ENCODE measurements at regions not wholly inside any gene's neighbourhood (a gene's known extent, or its start where the extent isn't known, plus 50 kb on each side); places are given as distances from the start of the nearest gene placed in this dataset.
"Not testable (repeated sequence)": the region's sequence is repeated elsewhere in the genome, so short reads cannot be mapped to it uniquely, and the experiment has no call there.

DNA sequence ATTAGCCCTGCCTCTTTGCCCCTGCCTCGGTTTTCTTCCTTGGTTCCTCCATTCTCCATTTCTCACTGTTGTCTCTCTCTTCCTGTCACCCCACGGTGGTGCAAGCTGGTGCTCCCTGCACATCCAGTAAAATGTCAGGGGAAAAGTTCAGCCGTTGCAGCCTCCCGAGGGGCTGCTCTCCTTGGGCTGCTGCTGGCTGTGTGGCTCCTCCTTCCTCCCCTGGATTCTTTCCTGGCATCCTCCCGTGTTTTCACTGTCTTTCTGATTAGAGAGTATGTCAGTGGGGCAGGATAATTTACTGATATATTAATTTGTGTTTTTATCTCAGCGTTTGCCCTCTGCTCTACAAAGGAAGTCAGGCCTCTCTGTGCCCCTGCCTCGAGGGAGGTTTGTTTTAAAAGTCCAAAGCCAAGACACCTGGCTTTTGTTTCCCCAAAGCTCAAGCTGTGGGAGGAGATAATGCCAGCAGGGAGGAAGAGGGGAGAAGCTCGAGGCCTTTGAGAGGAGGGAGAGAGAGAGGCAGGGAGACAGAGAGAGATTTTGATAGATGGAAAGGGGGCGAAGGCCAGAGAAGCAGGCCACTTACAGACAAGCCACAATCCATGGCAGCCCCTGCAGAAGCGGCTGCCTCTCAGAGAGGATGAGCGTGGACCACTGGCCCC is 150.3 kb upstream of the NR2F2 start:
- DNase-seq: no peak

DNA sequence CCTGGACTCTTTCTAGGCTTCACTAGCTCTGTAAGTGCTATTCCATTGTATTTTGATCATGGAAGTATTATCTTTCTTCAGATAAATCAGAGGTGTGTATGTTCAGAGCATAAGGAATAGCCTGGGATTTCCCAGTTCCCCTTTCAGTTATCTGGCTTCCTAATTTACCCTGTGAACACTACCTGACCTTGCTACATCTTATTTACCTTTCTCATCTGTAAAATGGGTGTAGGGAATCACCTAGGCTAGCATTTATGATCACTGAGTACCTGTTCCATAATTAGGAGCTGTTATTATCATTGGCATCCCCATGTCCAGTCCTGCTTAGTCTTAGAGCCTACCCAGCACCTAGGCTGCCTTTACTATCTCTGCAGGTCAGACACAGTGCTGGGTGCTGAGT is 149.3 kb upstream of the NR2F2 start:
- no peak for DNase-seq

DNA sequence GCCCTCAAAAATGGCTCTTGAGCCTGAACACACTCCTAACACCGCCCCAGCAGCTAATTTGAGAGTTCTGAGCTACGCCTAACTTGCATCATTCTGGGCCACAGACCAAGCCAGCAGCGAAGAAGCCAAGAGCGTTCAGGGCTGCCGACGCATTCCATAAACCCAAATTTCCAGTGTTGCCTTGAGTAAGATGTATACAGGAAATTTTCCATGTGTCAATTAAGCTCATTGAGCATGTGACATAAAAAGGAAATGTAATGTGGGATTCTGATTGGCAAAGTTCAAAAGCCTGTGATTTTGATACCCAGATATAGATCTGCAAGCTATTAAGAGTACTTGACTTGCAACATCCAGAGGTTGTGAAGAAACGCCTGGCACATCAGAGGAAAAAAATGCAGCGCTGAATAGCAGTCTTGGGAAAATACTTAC is 148.6 kb upstream of the NR2F2 start:
- no peak for DNase-seq

GRCh38 chr15:96182736-96183513 is 147.6 kb upstream of the NR2F2 start:
- DNase-seq: no peak

- DNase-seq: no peak
Observed at GRCh38 chr15:96183514-96183850, 147.0 kb upstream of the NR2F2 start.

GRCh38 chr15:96183867-96184266 is 146.6 kb upstream of the NR2F2 start:
- no peak for DNase-seq

- no peak for DNase-seq
Observed at GRCh38 chr15:96184297-96184696, 146.2 kb upstream of the NR2F2 start.

GRCh38 chr15:96186105-96186504 is 144.4 kb upstream of the NR2F2 start:
- DNase-seq: no peak

DNA sequence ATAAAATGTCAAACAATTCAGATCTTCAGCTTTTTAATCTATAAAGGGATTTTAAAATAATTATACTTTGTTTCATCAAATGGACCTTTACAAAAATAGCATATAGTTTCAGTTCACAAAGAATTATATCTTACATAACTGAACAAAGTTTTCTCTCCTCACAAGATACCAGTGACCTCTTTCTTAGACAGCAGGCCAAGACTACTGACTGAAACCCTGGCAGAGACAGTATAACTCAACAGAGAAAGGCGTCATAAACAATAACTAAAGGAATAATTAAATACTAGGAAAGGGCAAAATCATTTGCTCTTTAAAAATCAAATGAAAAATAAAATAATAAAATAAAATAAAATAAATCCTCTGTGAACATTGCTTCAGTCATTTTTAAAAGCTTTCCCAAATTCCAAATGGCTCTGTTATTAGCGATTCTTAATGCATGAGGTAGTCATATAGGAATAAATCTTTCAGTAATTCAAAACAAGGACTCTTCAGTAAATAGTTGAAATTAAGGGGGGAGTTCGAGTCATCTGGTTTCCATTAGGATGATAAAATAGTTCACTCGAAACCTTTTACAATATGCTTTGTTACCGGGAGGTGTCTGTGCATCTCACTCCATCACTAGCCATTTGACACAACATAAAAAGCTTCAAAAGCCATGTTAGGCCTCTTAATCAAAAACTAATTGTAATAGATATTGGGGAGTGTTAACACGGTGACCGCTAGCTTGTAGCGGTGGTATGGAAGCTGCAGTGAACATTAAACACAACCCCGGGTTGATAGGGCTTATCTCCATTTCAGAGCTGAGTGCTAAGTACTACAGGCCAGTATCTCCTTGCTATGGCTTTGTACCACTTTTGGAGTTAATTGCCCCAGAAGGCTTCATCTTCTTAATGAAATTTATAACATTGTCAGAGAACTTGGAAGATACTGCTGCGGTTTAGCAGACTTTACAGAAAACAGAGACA is 142.9 kb upstream of the NR2F2 start:
- no peak for DNase-seq

GRCh38 chr15:96197721-96198120 is 132.8 kb upstream of the NR2F2 start:
- DNase-seq: no peak

GRCh38 chr15:96199111-96199510 is 131.4 kb upstream of the NR2F2 start:
- DNase-seq: no peak

GRCh38 chr15:96200357-96200967 is 130.0 kb upstream of the NR2F2 start:
- no peak for DNase-seq

DNA sequence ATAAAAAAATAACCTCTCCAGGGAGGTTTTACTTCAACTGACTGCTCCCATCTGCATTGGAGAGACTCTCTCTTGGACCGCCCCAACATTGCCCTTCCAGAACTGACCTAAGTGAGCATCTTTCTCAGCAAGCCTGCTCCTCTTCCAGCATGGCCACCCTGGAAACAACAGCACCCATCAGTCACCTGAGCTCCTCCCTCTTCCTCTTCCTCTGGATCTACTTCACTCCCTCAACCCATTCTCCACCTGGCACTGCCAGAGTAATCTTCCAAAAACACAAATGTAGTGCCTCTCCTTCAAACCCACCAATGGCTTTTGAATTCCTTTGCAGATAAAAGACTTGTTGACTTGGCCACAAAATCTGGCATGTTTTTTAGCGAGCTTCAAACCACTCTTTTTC is 128.8 kb upstream of the NR2F2 start:
- no peak for DNase-seq

DNA sequence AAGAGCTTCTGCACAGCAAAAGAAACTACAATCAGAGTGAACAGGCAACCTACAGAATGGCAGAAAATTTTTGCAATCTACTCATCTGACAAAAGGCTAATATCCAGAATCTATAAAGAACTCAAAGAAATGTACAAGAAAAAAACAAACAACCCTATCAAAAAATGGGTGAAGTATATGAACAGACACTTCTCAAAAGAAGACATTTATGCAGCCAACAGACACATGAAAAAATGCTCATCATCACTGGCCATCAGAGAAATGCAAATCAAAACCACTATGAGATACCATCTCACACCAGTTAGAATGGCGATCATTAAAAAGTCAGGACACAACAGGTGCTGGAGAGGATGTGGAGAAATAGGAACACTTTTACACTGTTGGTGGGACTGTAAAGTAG is 124.9 kb upstream of the NR2F2 start:
- DNase-seq: not testable (repeated sequence)

- no peak for DNase-seq
Observed at GRCh38 chr15:96207377-96208006, 123.0 kb upstream of the NR2F2 start.

DNA sequence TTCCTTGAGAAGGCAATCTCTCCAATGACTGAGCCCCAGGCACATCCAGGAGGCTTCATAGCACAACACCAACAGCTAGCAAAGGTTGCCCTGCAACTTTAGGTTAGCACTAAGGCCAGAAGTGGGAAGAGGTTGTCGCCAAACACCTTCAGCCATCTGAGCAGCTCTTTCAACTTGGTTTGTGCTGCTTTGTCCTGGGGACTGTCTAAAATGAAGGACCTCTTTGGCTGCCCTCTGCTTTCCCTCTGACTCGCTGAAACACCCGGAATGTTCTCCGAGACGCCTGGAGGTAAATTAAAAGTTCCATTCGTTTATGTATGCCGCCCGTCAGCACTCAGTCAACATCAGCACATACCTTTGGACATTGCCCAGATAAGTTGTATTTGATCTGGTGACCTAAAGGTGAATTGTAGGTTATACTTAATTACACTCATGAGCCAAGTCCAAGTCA is 121.2 kb upstream of the NR2F2 start:
- no peak for DNase-seq

GRCh38 chr15:96213045-96213444 is 117.5 kb upstream of the NR2F2 start:
- no peak for DNase-seq

- no peak for DNase-seq
Observed at GRCh38 chr15:96213896-96214295, 116.6 kb upstream of the NR2F2 start.

DNA sequence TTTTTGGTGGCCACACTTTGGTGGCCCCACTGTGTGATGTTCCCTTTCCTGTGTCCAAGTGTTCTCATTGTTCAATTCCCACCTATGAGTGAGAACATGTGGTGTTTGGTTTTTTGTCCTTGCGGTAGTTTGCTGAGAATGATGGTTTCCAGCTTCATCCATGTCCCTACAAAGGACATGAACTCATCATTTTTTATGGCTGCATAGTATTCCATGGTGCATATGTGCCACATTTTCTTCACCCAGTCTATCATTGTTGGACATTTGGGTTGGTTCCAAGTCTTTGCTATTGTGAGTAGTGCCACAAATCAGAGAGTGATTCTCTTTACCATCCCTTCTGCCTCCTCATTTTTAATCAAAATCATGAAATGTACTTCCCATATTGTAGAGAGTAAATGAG is 114.0 kb upstream of the NR2F2 start:
- DNase-seq: not testable (repeated sequence)

DNA sequence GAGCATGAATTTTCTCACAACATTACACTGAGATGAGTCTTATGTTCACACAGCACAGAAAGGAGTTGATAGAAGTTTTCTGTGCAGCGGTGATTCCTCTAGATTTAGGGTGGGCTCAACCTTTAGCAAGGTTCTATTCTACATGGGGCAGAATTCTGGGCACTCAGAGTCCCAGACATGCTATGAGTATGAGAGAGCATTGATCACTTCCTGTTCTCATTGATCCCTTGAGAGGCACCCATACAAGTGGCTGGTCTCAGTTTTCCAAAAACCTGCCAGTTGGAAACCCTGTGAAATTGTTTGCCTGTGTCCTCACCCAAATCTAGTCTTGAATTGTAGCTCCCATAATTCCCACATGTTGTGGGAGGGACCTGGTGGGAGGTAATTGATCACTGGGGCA is 112.5 kb upstream of the NR2F2 start:
- no peak for DNase-seq

GRCh38 chr15:96218623-96219455 is 111.7 kb upstream of the NR2F2 start:
- DNase-seq: no peak
